Keratinocyte (primary cell): ENCODE measurements at regions not wholly inside any gene's neighbourhood (a gene's known extent, or its start where the extent isn't known, plus 50 kb on each side); places are given as distances from the start of the nearest gene placed in this dataset.

Experiments
- DNase-seq: peaks from one replicate; pipeline ENCODE4 v3.0.0-alpha.2; 2011; ENCODE audit warnings: low read depth, missing footprints, low spot score
- FAIRE-seq: peaks from 2 replicates; lab custom pipeline; 2011; peaks lifted over from hg19 to GRCh38; lab: Jason Lieb, UNC
- H2AFZ ChIP-seq: 2 replicates; pipeline ENCODE4 v1.6.0; 2012; ENCODE audit warnings: low read length, control low read depth, inconsistent platforms; ENCODE audit not compliant: control insufficient read depth
- H3K27ac ChIP-seq: 2 replicates; pipeline ENCODE4 v1.5.1; 2011; ENCODE audit warnings: low read length; ENCODE audit not compliant: control insufficient read depth, insufficient read depth
- H3K27me3 ChIP-seq: 3 replicates; pipeline ENCODE4 v1.6.0; 2011; ENCODE audit warnings: low read length; ENCODE audit not compliant: control insufficient read depth, insufficient read depth; ENCODE audit errors: extremely low read depth
- H3K36me3 ChIP-seq, 2 experiments: 2 replicates in 1 of 2; 3 replicates in 1 of 2; pipeline ENCODE4 v1.5.1; 2011; ENCODE audit warnings: low read length in 2 of 2, mild to moderate bottlenecking in 1 of 2; ENCODE audit not compliant: control insufficient read depth in 2 of 2, insufficient read depth in 2 of 2; ENCODE audit errors: extremely low read depth in 1 of 2
- H3K4me1 ChIP-seq: 3 replicates; pipeline ENCODE4 v1.5.1; 2011; ENCODE audit warnings: low read length; ENCODE audit not compliant: control insufficient read depth, insufficient read depth; ENCODE audit errors: extremely low read depth
- H3K4me2 ChIP-seq: 3 replicates; pipeline ENCODE4 v1.6.0; 2011; ENCODE audit warnings: low read depth, low read length; ENCODE audit not compliant: control insufficient read depth, insufficient read depth; ENCODE audit errors: extremely low read depth
- H3K4me3 ChIP-seq, 3 experiments: fragments of 200-600 bp in 1 of 3; sonication (generic) in 1 of 3; 2 replicates in 2 of 3; 3 replicates in 1 of 3; pipeline ENCODE4 v1.5.1; 2011 to 2016; ENCODE audit warnings: low read length in 3 of 3, mild to moderate bottlenecking in 3 of 3, control low read depth in 2 of 3, inconsistent platforms in 1 of 3, low read depth in 1 of 3, mixed read lengths in 1 of 3, mixed run types in 1 of 3, moderate library complexity in 1 of 3; ENCODE audit not compliant: control insufficient read depth in 2 of 3, insufficient read depth in 2 of 3; ENCODE audit errors: extremely low read depth in 1 of 3
- H3K79me2 ChIP-seq: 2 replicates; pipeline ENCODE4 v1.6.0; 2012; ENCODE audit warnings: low read length; ENCODE audit not compliant: control insufficient read depth, insufficient read depth
- H3K9ac ChIP-seq: 3 replicates; pipeline ENCODE4 v1.6.0; 2011; ENCODE audit warnings: low read length; ENCODE audit not compliant: control insufficient read depth, insufficient read depth; ENCODE audit errors: extremely low read depth
- H3K9me1 ChIP-seq: 3 replicates; pipeline ENCODE4 v1.6.0; 2011; ENCODE audit warnings: low read length; ENCODE audit not compliant: control insufficient read depth, insufficient read depth; ENCODE audit errors: extremely low read depth
- H3K9me3 ChIP-seq: 2 replicates; pipeline ENCODE4 v1.5.1; 2012; ENCODE audit warnings: low read depth, low read length; ENCODE audit not compliant: control insufficient read depth
- H4K20me1 ChIP-seq: 3 replicates; pipeline ENCODE4 v1.6.0; 2011; ENCODE audit warnings: low read length; ENCODE audit not compliant: control insufficient read depth, insufficient read depth; ENCODE audit errors: extremely low read depth
- CTCF ChIP-seq, 3 experiments: IDR thresholded peaks in 1 of 3; conservative IDR thresholded peaks in 1 of 3; optimal IDR thresholded peaks in 1 of 3; 2 replicates in 2 of 3; 3 replicates in 1 of 3; pipeline versions ENCODE3 to v1.5.1; 2011; ENCODE audit warnings: low read length in 3 of 3, mild to moderate bottlenecking in 3 of 3, moderate library complexity in 2 of 3, control low read depth in 1 of 3, inconsistent platforms in 1 of 3; ENCODE audit not compliant: insufficient read depth in 2 of 3; ENCODE audit errors: extremely low read depth in 1 of 3
- EZH2 ChIP-seq: IDR thresholded peaks from one replicate; pipeline ENCODE4 v1.6.1; 2012; ENCODE audit warnings: inconsistent platforms, mild to moderate bottlenecking, low read length, moderate library complexity
- dilution Hi-C: fragments of 300-500 bp; cut with MboI; formaldehyde crosslinking; loops from one replicate; pipeline ENCODE4 v1.7.0; 2020; ENCODE audit warnings: low sequenced_read_pairs; ENCODE audit not compliant: extremely low pct_ligation_motif_present

DNA sequence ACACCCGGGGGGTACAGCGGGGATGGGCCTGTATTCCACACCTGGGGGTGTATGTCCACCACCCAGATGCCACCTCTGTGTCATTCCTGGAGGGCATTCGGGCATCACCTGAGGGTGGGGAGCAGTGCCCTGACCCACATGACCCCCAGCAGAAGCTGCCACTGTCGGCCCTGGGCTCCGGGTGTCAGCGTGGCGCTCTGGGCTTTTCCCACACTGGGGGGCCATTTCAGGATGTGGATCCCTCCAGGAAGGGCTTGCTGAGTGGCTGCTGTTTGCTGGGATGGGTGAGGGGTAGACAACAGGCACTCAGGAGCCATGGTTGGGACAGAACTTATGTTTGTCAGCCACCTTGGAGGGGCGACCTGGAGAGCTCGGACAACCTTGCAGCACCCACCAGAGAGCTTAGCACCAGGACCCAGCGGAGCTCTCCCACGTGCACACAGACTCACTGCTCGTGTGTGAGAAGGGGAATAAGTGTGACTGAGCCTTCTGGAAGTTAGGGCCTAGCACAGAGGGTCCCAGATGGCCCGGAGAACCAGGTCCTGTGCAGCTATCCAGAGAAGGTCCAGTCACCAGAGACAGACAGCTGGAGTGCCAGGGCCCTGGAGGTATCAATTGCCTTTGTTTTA lies 102.7 kb downstream of the METRNL start:
- Histone ChIP-seq H3K27ac (no peak overlapping the region), H3K9ac (no peak overlapping the region), H3K4me3 (no peak overlapping the region), H3K9me1 (no peaks in the 10 kb centered on the region), H3K4me1 (no peaks in the 10 kb centered on the region), H3K27me3 (peaks cover 4% of the 10 kb centered on the region), H4K20me1 (peaks cover 2% of the 10 kb centered on the region), H3K36me3 (no peaks in the 10 kb centered on the region), H3K4me2 (no peak overlapping the region), H2AFZ (no peak overlapping the region), H3K79me2 (no peaks in the 10 kb centered on the region), H3K9me3 (no peaks in the 10 kb centered on the region)
- dilution Hi-C loops, result no loop called here
- TF ChIP-seq CTCF (optimal IDR thresholded peaks at IDR 0.05 in 1 of 3, IDR thresholded peaks at IDR 0.05 in 1 of 3, conservative IDR thresholded peaks at IDR 0.05 in 1 of 3; ENCODE audit: extremely low read depth in 1 of 3, insufficient read depth in 2 of 3, low read length in 3 of 3) (no peak), EZH2 (no peak)
- FAIRE-seq, result no peak
- no peak for DNase-seq

DNA sequence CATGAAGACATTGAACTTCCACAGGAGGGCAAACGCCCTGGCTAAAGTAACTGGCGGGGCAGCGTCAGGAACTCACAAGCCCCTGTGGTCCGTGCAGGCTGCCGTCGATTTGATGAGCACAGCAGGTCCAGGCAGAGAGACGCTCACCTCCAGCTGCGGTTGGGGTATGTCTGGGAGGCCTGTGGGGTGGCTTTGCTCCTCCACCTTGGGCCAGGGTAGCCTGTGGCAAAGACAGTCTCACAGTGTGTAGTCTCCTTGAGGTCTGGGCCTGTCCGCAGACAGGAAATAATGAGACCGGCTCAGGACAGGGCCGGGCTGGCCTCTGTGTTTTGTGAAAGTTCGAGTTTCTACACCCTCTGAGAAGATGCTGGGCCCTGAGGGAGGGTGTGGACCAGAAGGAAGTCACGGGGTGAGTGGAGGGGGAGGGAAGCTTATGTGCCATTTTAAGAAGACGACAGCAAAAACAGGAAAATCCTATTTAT lies 103.3 kb downstream of the METRNL start:
- Histone ChIP-seq H3K9me3 (no peaks in the 10 kb centered on the region), H3K27ac (no peak overlapping the region), H3K4me3 (no peak overlapping the region), H2AFZ (no peak overlapping the region), H3K4me2 (no peak overlapping the region), H3K9ac (no peak overlapping the region), H3K27me3 (peaks cover 4% of the 10 kb centered on the region), H4K20me1 (peaks cover 2% of the 10 kb centered on the region), H3K9me1 (no peaks in the 10 kb centered on the region), H3K36me3 (no peaks in the 10 kb centered on the region), H3K4me1 (no peaks in the 10 kb centered on the region), H3K79me2 (no peaks in the 10 kb centered on the region)
- TF ChIP-seq CTCF (optimal IDR thresholded peaks at IDR 0.05 in 1 of 3, IDR thresholded peaks at IDR 0.05 in 1 of 3, conservative IDR thresholded peaks at IDR 0.05 in 1 of 3; ENCODE audit: extremely low read depth in 1 of 3, insufficient read depth in 2 of 3, low read length in 3 of 3) (no peak), EZH2 (no peak)
- DNase-seq, result no peak
- dilution Hi-C loops, result no loop called here
- no peak for FAIRE-seq
